Lung (tissue), 11 donors: ENCODE measurements at regions not wholly inside any gene's neighbourhood (a gene's known extent, or its start where the extent isn't known, plus 50 kb on each side); places are given as distances from the start of the nearest gene placed in this dataset.

ENCODE experiments used
- ATAC-seq: fragments of 200-7000 bp; cut with Tn5 transposase; one replicate; pipeline ENCODE4 v1.9.1; 2020; ENCODE audit warnings: moderate number of reproducible peaks; ENCODE audit not compliant: insufficient read depth, low FRiP score
- DNase-seq, 3 donors: peaks; one replicate each; pipeline ENCODE4 v3.0.0-alpha.2; 2013 to 2017
- H3K27ac ChIP-seq, 2 donors: one replicate each; pipeline ENCODE4 v1.5.1; 2013; ENCODE audit warnings: mild to moderate bottlenecking in 2 of 2, moderate library complexity in 2 of 2, control low read depth in 1 of 2, inconsistent platforms in 1 of 2, low read depth in 1 of 2, low read length in 1 of 2
- H3K27me3 ChIP-seq, 3 donors: one replicate each; pipeline ENCODE4 v1.5.1; 2013; ENCODE audit warnings: low read length in 2 of 3; ENCODE audit not compliant: control insufficient read depth in 3 of 3, insufficient read depth in 3 of 3
- H3K36me3 ChIP-seq, 4 donors: one replicate each; pipeline ENCODE4 v1.5.1; 2013; ENCODE audit warnings: low read length in 4 of 4, mild to moderate bottlenecking in 1 of 4, moderate library complexity in 1 of 4; ENCODE audit not compliant: control insufficient read depth in 4 of 4, insufficient read depth in 4 of 4
- H3K4me1 ChIP-seq, 5 donors: one replicate each; pipeline ENCODE4 v1.5.1; 2013; ENCODE audit warnings: low read length in 5 of 5, mild to moderate bottlenecking in 2 of 5, moderate library complexity in 1 of 5; ENCODE audit not compliant: control insufficient read depth in 5 of 5, insufficient read depth in 5 of 5
- H3K4me3 ChIP-seq: one replicate; pipeline ENCODE4 v1.5.1; 2013; ENCODE audit warnings: mild to moderate bottlenecking, control low read depth, moderate library complexity
- H3K9ac ChIP-seq, 2 donors: one replicate each; pipeline ENCODE4 v1.5.1; 2013; ENCODE audit warnings: low read length in 2 of 2, control low read depth in 1 of 2; ENCODE audit not compliant: insufficient read depth in 1 of 2
- H3K9me3 ChIP-seq, 4 donors: one replicate each; pipeline ENCODE4 v1.5.1; 2013; ENCODE audit warnings: low read length in 3 of 4, mild to moderate bottlenecking in 1 of 4, moderate library complexity in 1 of 4; ENCODE audit not compliant: control insufficient read depth in 4 of 4, insufficient read depth in 3 of 4
- WGBS, 2 donors: extraction: QIAGEN DNeasy Blood & Tissue Kit; methylation state at CpG; one replicate each; pipeline ENCODE4 v1.1.7; 2013; 5-methylcytosine and 5-hydroxymethylcytosine counted together
- TF ChIP-seq, protein P1 (sequence below): IDR thresholded peaks from 2 replicates; pipeline ENCODE4 v1.5.1; 2012; ENCODE audit warnings: mild to moderate bottlenecking; ENCODE audit errors: control extremely low read depth, extremely low read depth
- donor health status: control.
- donor health status: control.
- donor health status: Bipolar disorder and iron deficiency.
- donor health status: healthy.
- donor health status: DM: yes; HTN: yes; CAD: no.

DNA sequence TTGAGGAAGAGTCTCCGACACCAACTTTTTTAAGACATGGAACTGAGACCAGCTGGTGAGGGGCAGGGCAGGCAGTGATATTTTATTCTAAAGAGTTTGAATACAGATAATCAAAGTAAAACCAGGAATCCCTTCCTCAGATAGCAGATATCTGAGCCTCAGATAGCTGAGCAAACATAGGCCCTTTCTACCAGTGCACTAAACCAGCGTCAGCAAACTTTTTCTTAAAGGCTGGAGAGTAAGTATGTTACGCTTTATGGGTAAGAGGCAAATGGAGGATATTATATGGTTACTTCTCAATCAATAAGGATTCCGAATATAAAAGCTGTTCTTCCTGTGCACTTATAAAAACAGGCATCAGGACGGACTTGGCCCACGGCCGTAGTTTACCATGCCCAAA, 73.9 kb downstream of the WNT5A start:
- no peaks in the 10 kb centered on the region for H3K27me3 ChIP-seq
- WGBS, 2 donors = 91 to 92% methylated on average over 7 of the region's 7 CpGs
- no peaks in the 10 kb centered on the region for H3K36me3 ChIP-seq
- H3K4me3 ChIP-seq = no peak overlapping the region
- ATAC-seq (no peak), DNase-seq (no peak)
- H3K9me3 ChIP-seq = no peaks in the 10 kb centered on the region
- H3K27ac ChIP-seq = no peak overlapping the region
- H3K4me1 ChIP-seq = peaks cover 0 to 3% (median 0%) of the 10 kb centered on the region in 5 donors
- TF ChIP-seq, protein P1, sequence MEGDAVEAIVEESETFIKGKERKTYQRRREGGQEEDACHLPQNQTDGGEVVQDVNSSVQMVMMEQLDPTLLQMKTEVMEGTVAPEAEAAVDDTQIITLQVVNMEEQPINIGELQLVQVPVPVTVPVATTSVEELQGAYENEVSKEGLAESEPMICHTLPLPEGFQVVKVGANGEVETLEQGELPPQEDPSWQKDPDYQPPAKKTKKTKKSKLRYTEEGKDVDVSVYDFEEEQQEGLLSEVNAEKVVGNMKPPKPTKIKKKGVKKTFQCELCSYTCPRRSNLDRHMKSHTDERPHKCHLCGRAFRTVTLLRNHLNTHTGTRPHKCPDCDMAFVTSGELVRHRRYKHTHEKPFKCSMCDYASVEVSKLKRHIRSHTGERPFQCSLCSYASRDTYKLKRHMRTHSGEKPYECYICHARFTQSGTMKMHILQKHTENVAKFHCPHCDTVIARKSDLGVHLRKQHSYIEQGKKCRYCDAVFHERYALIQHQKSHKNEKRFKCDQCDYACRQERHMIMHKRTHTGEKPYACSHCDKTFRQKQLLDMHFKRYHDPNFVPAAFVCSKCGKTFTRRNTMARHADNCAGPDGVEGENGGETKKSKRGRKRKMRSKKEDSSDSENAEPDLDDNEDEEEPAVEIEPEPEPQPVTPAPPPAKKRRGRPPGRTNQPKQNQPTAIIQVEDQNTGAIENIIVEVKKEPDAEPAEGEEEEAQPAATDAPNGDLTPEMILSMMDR = no peak
- H3K9ac ChIP-seq = no peak overlapping the region

DNA sequence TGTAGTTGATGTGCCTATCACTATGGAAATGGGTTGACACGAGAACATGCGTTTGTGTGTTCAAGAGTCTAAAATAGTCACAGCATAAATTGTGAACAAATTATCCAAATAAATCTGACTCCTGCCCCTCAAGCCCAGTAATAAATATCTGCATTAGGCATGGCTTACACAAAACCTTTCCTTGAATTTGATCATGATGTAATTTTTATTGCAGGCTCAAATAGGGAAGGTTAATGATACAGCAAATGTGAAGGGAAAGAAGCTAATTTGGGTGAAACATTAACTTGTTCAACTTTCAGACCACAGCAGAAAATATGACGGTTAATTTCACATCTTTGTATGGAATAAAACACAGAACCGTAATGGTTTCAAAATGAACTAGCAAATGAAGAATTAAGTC, 74.6 kb downstream of the WNT5A start:
- WGBS, 2 donors = 86 to 94% methylated on average over 4 of the region's 4 CpGs
- no peak for ATAC-seq
- no peaks in the 10 kb centered on the region for H3K36me3 ChIP-seq
- no peaks in the 10 kb centered on the region for H3K27me3 ChIP-seq
- no peaks in the 10 kb centered on the region for H3K9me3 ChIP-seq
- no peak overlapping the region for H3K27ac ChIP-seq
- TF ChIP-seq, protein P1 = no peak
- no peak overlapping the region for H3K9ac ChIP-seq
- DNase-seq = no peak
- H3K4me3 ChIP-seq = no peak overlapping the region
- peaks cover 0 to 3% (median 0%) of the 10 kb centered on the region in 5 donors for H3K4me1 ChIP-seq

DNA sequence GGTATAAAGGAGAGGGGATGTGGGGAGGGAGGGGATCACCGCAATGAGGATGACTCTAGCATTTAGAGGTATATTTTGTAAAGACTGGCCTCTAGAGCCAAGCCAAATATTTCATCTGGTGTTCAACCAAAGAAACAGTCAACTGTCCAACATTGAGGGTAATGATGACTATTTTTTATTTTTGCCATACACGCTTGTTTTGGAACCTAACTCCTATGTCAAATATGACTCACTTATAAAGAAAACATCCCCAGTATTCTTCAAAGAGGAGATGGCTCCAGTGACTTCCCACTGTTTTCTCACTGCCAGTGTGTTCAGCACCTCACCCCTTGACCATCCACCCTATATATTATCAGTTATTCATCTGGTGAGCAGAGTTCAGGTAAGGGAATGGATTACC, 77.3 kb downstream of the WNT5A start:
- no peaks in the 10 kb centered on the region for H3K36me3 ChIP-seq
- no peak overlapping the region for H3K4me3 ChIP-seq
- TF ChIP-seq, protein P1 = no peak
- DNase-seq (no peak), ATAC-seq (no peak)
- 92 to 98% methylated on average over 2 of the region's 2 CpGs for WGBS, 2 donors
- H3K9me3 ChIP-seq = peaks cover 0 to 5% (median 4%) of the 10 kb centered on the region in 4 donors
- no peaks in the 10 kb centered on the region for H3K27me3 ChIP-seq
- no peaks in the 10 kb centered on the region for H3K4me1 ChIP-seq
- no peak overlapping the region for H3K27ac ChIP-seq
- H3K9ac ChIP-seq = no peak overlapping the region

DNA sequence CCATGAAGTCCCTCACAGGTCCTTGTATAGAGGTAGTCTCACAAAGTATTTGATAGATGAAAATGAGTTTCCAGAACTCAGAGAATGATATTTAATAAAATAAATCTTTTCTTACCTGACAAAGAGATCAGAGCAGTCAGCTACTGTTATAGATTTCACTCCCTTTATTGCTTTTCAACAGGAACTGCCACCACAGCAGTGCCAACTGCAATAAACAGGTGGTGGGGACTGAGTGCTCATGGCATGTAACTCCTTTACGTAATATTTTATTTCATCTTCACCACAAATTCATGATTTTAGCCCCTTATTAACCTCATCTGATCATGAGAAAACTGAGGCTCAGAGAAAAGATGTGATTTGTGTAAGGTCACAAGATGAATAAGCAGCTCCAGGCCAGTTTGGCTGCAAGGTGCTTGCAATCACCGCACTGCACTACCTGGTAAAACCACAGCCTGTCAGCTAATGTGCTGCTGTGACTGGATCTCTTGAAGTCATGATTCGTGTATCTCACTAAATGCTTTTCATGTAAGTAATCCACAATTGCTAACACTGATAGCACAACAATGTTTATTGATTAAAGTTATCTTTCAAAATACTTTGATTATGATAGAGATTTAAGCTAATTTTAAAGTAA, 78.8 kb downstream of the WNT5A start:
- peaks cover 0 to 2% (median 0%) of the 10 kb centered on the region in 3 donors for H3K27me3 ChIP-seq
- no peak overlapping the region for H3K4me3 ChIP-seq
- H3K36me3 ChIP-seq = no peaks in the 10 kb centered on the region
- TF ChIP-seq, protein P1 = no peak
- H3K4me1 ChIP-seq = no peaks in the 10 kb centered on the region
- DNase-seq = no peak
- no peak overlapping the region for H3K9ac ChIP-seq
- no peak for ATAC-seq
- H3K27ac ChIP-seq = no peak overlapping the region
- 81 to 89% methylated on average over 3 of the region's 3 CpGs for WGBS, 2 donors
- peaks cover 0 to 5% (median 4%) of the 10 kb centered on the region in 4 donors for H3K9me3 ChIP-seq
